Right lobe of liver (tissue), 6 donors: ENCODE measurements at regions not wholly inside any gene's neighbourhood (a gene's known extent, or its start where the extent isn't known, plus 50 kb on each side); places are given as distances from the start of the nearest gene placed in this dataset.

Experiments used
- ATAC-seq, 4 donors: fragments of 200-7000 bp; cut with Tn5 transposase; one replicate each; pipeline ENCODE4 v1.9.1; 2020; ENCODE audit warnings: mild to moderate bottlenecking in 4 of 4, moderate library complexity in 4 of 4
- DNase-seq, 3 donors: peaks; one replicate each; pipeline ENCODE4 v3.0.0-alpha.2; 2020
- H3K27ac ChIP-seq, 3 donors: fragments of 200-600 bp; one replicate each; pipeline ENCODE4 v1.8.0; 2022
- H3K27me3 ChIP-seq, 2 donors: fragments of 200-600 bp; one replicate each; pipeline ENCODE4 v1.8.0; 2022
- H3K36me3 ChIP-seq, 4 donors: fragments of 200-600 bp; sonication (generic) in 1 of 4; one replicate each; pipeline versions ENCODE4 v1.5.1 to v1.8.0; 2017 to 2022; ENCODE audit warnings: control low read depth in 1 of 4
- H3K4me1 ChIP-seq, 4 donors: fragments of 200-600 bp; sonication (generic) in 1 of 4; one replicate each; pipeline versions ENCODE4 v1.5.1 to v1.8.0; 2017 to 2022; ENCODE audit warnings: control low read depth in 1 of 4
- H3K4me3 ChIP-seq, 3 donors: fragments of 200-600 bp; one replicate each; pipeline ENCODE4 v1.8.0; 2022
- H3K9me3 ChIP-seq, 4 donors: fragments of 200-600 bp; sonication (generic) in 1 of 4; one replicate each; pipeline versions ENCODE4 v1.5.1 to v1.8.0; 2017 to 2022; ENCODE audit warnings: control low read depth in 1 of 4
- CTCF ChIP-seq, 4 donors: fragments of 200-600 bp in 3 of 4; fragments of 450-650 bp in 1 of 4; IDR thresholded peaks; one replicate each; pipeline versions ENCODE4 v1.5.1 to v1.8.0; 2016 to 2022; ENCODE audit warnings: antibody characterized with exemption in 4 of 4, mild to moderate bottlenecking in 2 of 4
- POLR2A ChIP-seq: fragments of 450-650 bp; IDR thresholded peaks from one replicate; pipeline ENCODE4 v1.6.1; 2017; ENCODE audit warnings: antibody characterized with exemption, mild to moderate bottlenecking
- WGBS: methylation state at CpG from one replicate; pipeline ENCODE4 v1.1.6; 2018; ENCODE audit warnings: low coverage, low lambda C conversion rate; ENCODE audit not compliant: insufficient coverage; ENCODE audit errors: missing lambda C conversion rate; 5-methylcytosine and 5-hydroxymethylcytosine counted together
- intact Hi-C, 2 donors: fragments of 100-400 bp; cut with DNase I; formaldehyde crosslinking; loops; one replicate each; pipeline versions ENCODE4 v1.11.2 to v1.14.1; 2022
- donor health status: DM: no; HTN: yes; CAD: no.
- donor health status: DM: no; HTN: no; CAD: no.
- donor health status: DM: no; HTN: no; CAD: no.
- donor health status: DM: no; HTN: yes; CAD: no.
- donor health status: DM: no; HTN: yes; CAD: no.

DNA sequence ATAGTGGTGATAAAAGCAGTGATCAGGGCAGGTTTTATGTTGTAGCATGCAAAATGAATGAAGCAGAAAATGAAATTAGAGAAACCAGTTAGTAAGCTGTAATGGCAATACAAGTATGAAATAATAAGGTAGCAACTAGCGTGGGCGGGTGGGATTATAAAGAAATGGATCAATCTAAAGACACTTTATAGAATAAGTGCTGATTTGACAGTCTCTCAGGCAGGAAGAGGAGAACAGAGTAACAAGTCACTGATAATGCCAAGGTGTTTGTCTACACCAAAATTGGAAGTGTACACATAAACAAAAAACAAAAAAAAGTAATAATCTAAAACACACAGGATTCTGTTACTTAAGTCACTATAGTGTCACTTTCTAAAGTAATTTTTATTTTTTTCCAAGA, 51.0 kb upstream of the PCBP1 start:
- ATAC-seq (no peak), DNase-seq (no peak)
- intact Hi-C loops: no loop called here
- no peak overlapping the region for H3K4me3 ChIP-seq
- 94% methylated on average over 2 of the region's 2 CpGs for WGBS
- H3K9me3 ChIP-seq: no peaks in the 10 kb centered on the region
- H3K27me3 ChIP-seq: no peaks in the 10 kb centered on the region
- H3K27ac ChIP-seq: no peak overlapping the region
- peaks cover 0 to 11% (median 4%) of the 10 kb centered on the region in 4 donors for H3K4me1 ChIP-seq
- no peaks in the 10 kb centered on the region for H3K36me3 ChIP-seq
- no peak for TF ChIP-seq CTCF (IDR thresholded peaks at IDR 0.05)

DNA sequence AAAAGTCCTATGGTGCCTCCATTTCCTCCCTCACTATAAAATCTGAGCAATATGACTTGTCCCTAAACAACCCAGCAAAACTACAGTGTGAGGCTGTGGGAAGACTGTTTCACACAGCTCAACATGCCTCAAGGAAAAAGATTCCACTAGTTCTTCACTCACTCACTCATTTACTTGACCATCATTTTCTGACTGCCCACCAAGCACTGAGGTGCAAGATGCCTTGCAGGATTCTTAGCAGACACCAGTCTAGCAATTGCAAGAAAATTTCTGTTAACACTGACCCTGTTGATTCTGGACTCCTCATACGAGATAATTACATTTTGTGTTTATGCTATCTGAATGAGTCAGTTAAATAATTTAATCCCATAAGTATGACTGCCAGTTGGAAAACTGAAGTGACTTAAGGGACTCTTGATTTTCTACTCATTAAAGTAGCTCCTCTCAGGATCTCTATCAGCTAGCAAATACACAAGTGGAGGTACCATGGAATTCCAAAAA, 51.9 kb upstream of the PCBP1 start:
- Histone ChIP-seq H3K27me3 (no peaks in the 10 kb centered on the region), H3K4me3 (no peak overlapping the region), H3K27ac (peak overlapping the region; percentile 53 to 65 (median 57)), H3K9me3 (no peaks in the 10 kb centered on the region), H3K4me1 (peaks cover 0 to 12% (median 4%) of the 10 kb centered on the region in 4 donors), H3K36me3 (no peaks in the 10 kb centered on the region)
- DNase-seq: no peak
- no peak for ATAC-seq
- 75% methylated on average over 1 of the region's 1 CpG for WGBS
- intact Hi-C loops: no loop called here
- TF ChIP-seq CTCF (IDR thresholded peaks at IDR 0.05): no peak
- no peak for TF ChIP-seq POLR2A

DNA sequence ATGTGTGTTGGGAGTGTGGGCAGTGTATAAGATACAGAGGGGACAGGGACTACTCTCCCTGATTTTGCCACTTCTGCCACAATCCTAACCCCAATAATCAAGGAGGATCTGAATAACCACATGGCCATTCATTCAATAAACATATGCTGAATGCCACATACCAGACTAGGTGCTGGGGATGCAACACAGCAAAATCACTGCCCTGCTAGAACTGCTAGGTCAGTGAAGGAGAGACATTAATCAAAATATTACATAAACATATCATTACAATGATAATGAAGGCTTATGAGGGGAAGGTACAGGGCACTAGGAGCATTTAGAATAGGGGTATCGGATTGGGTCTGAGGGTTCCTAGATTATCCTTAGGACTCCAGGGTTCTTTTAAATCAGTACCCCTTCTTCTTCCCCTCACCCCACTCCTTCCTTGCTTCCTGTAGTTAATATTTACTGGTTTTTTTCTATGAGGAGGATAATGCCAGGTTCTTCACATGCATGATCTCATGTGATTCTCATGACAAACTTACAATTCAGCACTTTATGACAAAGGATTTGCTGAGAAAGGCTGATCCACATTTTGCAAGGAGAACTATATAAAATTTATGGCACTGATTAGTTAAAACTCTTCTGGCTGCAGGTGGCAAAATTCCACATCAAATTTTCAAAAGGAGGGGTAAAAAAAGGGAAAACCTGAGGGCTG, 56.4 kb upstream of the PCBP1 start:
- intact Hi-C loops: no loop called here
- ATAC-seq: no peak
- peaks cover 0 to 15% (median 4%) of the 10 kb centered on the region in 4 donors for H3K4me1 ChIP-seq
- no peaks in the 10 kb centered on the region for H3K27me3 ChIP-seq
- WGBS: 100% methylated on average over 1 of the region's 1 CpG
- H3K27ac ChIP-seq: peak overlapping the region in 2 of 3 donors; percentile 49 to 52
- DNase-seq: no peak
- H3K9me3 ChIP-seq: no peaks in the 10 kb centered on the region
- TF ChIP-seq POLR2A: no peak
- no peak for TF ChIP-seq CTCF (IDR thresholded peaks at IDR 0.05)
- H3K36me3 ChIP-seq: no peaks in the 10 kb centered on the region
- no peak overlapping the region for H3K4me3 ChIP-seq

DNA sequence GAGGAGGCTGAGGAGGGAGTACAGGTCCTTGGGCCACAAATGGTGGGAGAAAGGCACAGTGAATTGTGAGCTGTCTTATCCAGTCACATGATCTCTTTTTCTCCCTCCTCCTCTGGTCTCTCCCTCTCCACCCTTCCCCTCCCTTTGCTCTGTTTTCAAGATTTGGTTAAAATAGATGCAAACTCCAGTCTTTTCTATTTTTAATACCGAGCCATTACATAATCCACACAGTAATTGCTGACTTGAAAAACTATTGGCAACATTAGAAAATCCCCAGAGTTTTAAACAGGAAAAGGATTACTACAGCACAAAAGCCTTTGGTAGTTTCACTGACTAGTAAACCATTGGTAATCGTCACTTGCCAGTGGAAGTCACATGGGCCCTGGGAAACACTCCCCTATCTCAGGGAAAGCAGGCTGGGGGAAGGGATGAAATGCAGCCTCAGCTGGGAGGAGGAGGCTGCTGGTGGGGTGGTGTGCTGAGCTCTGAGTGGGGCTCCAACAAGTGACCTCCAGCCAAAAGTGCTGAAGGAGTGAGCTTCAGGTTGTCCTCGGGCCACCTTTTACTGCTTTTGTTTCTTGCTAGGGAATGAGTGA, 57.4 kb upstream of the PCBP1 start:
- H3K36me3 ChIP-seq: no peaks in the 10 kb centered on the region
- TF ChIP-seq POLR2A (no peak), CTCF (IDR thresholded peaks at IDR 0.05) (no peak)
- no peak overlapping the region for H3K4me3 ChIP-seq
- DNase-seq: peak in 1 of 3 donors; percentile 39
- peaks cover 0 to 9% (median 3%) of the 10 kb centered on the region in 4 donors for H3K4me1 ChIP-seq
- H3K9me3 ChIP-seq: no peaks in the 10 kb centered on the region
- peak; percentile 53 to 65 (median 62) for ATAC-seq
- peak overlapping the region; percentile 17 to 52 (median 49) for H3K27ac ChIP-seq
- intact Hi-C loops: no loop called here
- WGBS: 34% methylated on average over 3 of the region's 3 CpGs
- H3K27me3 ChIP-seq: no peaks in the 10 kb centered on the region
